OCI-LY3 (cell line): ENCODE measurements at regions not wholly inside any gene's neighbourhood (a gene's known extent, or its start where the extent isn't known, plus 50 kb on each side); places are given as distances from the start of the nearest gene placed in this dataset.

Source experiments
- CTCF ChIP-seq: fragments of 200-600, 300-600 bp; sonication (generic); IDR thresholded peaks from 2 replicates; pipeline ENCODE4 v1.5.1; 2014; ENCODE audit warnings: antibody characterized with exemption, low read length, low read depth
- EZH2phosphoT487 ChIP-seq: fragments of 200-600 bp; shearing (Covaris generic); IDR thresholded peaks from 2 replicates; pipeline ENCODE4 v1.6.1; 2018; ENCODE audit warnings: antibody characterized with exemption, mixed run types, low read depth

- TF ChIP-seq CTCF (no peak), EZH2phosphoT487 (no peak)
Observed at GRCh38 chr5:123960526-123960925, 448.5 kb downstream of the CSNK1G3 start.
